Sigmoid colon (tissue), 4 donors: ENCODE measurements at regions not wholly inside any gene's neighbourhood (a gene's known extent, or its start where the extent isn't known, plus 50 kb on each side); places are given as distances from the start of the nearest gene placed in this dataset.

Experiments used
- POLR2A ChIP-seq, 2 donors: fragments of 450-650 bp; IDR thresholded peaks; one replicate each; pipeline ENCODE4 v1.6.1; 2016; ENCODE audit warnings: antibody characterized with exemption in 2 of 2, mild to moderate bottlenecking in 2 of 2, moderate library complexity in 2 of 2
- POLR2AphosphoS5 ChIP-seq, 4 donors: sonication (generic); formaldehyde crosslinking; IDR thresholded peaks; one replicate each; pipeline ENCODE4 v1.6.1; 2017; ENCODE audit warnings: antibody characterized with exemption in 4 of 4

GRCh38 chr4:35963383-35963782 lies 280.9 kb downstream of the ARAP2 start:
- TF ChIP-seq POLR2A (IDR thresholded peaks at IDR 0.05) = no peak
- TF ChIP-seq POLR2AphosphoS5 (IDR thresholded peaks at IDR 0.05) = no peak
